Suprapubic skin (tissue), 4 donors: ENCODE measurements at regions not wholly inside any gene's neighbourhood (a gene's known extent, or its start where the extent isn't known, plus 50 kb on each side); places are given as distances from the start of the nearest gene placed in this dataset.

ENCODE experiments used
- DNase-seq, 2 donors: peaks; one replicate each; pipeline ENCODE4 v3.0.0-alpha.2; 2019; ENCODE audit warnings: low spot score in 2 of 2
- H3K27ac ChIP-seq: fragments of 200-600 bp; sonication (generic); one replicate; pipeline ENCODE4 v1.5.1; 2019
- H3K27me3 ChIP-seq: fragments of 200-600 bp; sonication (generic); one replicate; pipeline ENCODE4 v1.5.1; 2019
- H3K36me3 ChIP-seq: fragments of 200-600 bp; sonication (generic); one replicate; pipeline ENCODE4 v1.5.1; 2019
- H3K4me1 ChIP-seq: fragments of 200-600 bp; sonication (generic); one replicate; pipeline ENCODE4 v1.5.1; 2019
- H3K4me3 ChIP-seq: fragments of 200-600 bp; sonication (generic); one replicate; pipeline ENCODE4 v1.5.1; 2019; ENCODE audit warnings: mild to moderate bottlenecking
- H3K9me3 ChIP-seq: fragments of 200-600 bp; sonication (generic); one replicate; pipeline ENCODE4 v1.5.1; 2019
- EP300 ChIP-seq: sonication (generic); formaldehyde crosslinking; IDR thresholded peaks from one replicate; pipeline ENCODE4 v1.6.1; 2017; ENCODE audit warnings: antibody characterized with exemption
- POLR2A ChIP-seq, 2 donors: fragments of 450-650 bp; IDR thresholded peaks; one replicate each; pipeline ENCODE4 v1.6.1; 2017; ENCODE audit warnings: antibody characterized with exemption in 2 of 2, mild to moderate bottlenecking in 2 of 2, moderate library complexity in 2 of 2
- POLR2AphosphoS5 ChIP-seq, 3 donors: sonication (generic); formaldehyde crosslinking; IDR thresholded peaks; one replicate each; pipeline ENCODE4 v1.6.1; 2017; ENCODE audit warnings: antibody characterized with exemption in 3 of 3
- WGBS: methylation state at CpG from one replicate; pipeline ENCODE4 v1.1.5; 2018; 5-methylcytosine and 5-hydroxymethylcytosine counted together
- TF ChIP-seq, protein P1 (sequence below), 2 donors: fragments of 200-600 bp in 1 of 2; fragments of 450-650 bp in 1 of 2; sonication (generic) in 1 of 2; IDR thresholded peaks; one replicate each; pipeline ENCODE4 v1.5.1; 2016 to 2019; ENCODE audit warnings: antibody characterized with exemption in 2 of 2, mild to moderate bottlenecking in 1 of 2, moderate library complexity in 1 of 2

DNA sequence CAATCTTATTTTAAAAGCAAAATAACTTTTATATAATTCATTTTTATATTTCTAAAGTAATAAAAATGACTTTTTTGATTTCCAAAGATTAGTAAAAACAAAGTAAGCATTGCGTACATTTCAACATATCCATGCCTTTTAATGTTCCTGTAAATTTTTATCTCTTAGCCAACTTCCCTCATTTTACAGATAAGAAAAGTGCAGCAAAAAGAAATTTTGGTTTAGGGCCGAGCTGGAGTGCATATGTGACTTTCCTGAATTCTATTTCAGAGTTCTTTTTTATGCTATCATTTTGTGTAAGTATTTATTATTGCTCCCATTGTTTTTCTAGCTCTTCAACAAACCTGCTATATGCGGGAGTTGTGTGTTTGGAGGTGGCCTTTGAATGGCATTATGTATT, 195.3 kb downstream of the NHLRC3 start:
- H3K4me1 ChIP-seq, result no peaks in the 10 kb centered on the region
- no peak overlapping the region for H3K4me3 ChIP-seq
- no peaks in the 10 kb centered on the region for H3K27me3 ChIP-seq
- 85% methylated on average over 3 of the region's 3 CpGs for WGBS
- no peaks in the 10 kb centered on the region for H3K36me3 ChIP-seq
- no peak for DNase-seq
- H3K9me3 ChIP-seq, result no peaks in the 10 kb centered on the region
- H3K27ac ChIP-seq, result no peak overlapping the region
- TF ChIP-seq, protein P1, sequence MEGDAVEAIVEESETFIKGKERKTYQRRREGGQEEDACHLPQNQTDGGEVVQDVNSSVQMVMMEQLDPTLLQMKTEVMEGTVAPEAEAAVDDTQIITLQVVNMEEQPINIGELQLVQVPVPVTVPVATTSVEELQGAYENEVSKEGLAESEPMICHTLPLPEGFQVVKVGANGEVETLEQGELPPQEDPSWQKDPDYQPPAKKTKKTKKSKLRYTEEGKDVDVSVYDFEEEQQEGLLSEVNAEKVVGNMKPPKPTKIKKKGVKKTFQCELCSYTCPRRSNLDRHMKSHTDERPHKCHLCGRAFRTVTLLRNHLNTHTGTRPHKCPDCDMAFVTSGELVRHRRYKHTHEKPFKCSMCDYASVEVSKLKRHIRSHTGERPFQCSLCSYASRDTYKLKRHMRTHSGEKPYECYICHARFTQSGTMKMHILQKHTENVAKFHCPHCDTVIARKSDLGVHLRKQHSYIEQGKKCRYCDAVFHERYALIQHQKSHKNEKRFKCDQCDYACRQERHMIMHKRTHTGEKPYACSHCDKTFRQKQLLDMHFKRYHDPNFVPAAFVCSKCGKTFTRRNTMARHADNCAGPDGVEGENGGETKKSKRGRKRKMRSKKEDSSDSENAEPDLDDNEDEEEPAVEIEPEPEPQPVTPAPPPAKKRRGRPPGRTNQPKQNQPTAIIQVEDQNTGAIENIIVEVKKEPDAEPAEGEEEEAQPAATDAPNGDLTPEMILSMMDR (IDR thresholded peaks at IDR 0.05), result no peak
- TF ChIP-seq EP300 (no peak), POLR2A (IDR thresholded peaks at IDR 0.05) (no peak), POLR2AphosphoS5 (IDR thresholded peaks at IDR 0.05) (no peak)

DNA sequence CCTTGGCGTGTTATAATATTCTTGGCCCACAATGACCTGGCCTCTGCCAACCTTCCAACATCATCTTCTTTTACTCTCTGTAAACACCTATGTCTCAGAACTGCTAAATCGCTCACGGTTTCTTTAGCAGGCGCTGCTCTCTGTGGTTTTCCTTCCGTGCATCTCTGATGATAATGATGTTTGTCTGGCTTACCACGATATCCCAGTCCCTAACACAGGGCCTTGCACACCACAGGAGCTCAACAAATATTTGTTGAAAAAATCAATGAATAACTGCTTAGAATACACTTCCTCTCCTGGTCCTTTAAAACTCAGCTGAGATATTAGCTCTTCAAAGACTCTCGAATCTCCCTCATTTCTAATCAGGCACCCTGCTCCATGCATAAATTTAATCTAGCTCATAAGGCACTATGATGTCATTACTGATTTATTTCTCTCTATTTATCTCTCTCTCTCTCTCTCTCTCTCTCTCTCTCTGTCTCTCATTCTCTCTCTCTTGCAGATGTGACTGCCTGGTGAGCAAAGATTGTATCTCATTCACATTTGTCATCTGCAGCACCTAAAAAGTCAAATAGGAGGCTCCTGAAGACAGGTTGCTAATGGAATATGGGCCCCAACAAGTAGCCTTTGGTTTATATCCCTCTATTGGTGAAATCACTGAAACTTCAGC, 206.4 kb downstream of the NHLRC3 start:
- Histone ChIP-seq H3K9me3 (no peaks in the 10 kb centered on the region), H3K27ac (no peak overlapping the region), H3K4me1 (no peaks in the 10 kb centered on the region), H3K36me3 (no peaks in the 10 kb centered on the region), H3K27me3 (no peaks in the 10 kb centered on the region), H3K4me3 (no peak overlapping the region)
- no peak for TF ChIP-seq EP300
- TF ChIP-seq POLR2AphosphoS5 (IDR thresholded peaks at IDR 0.05), result no peak
- TF ChIP-seq POLR2A (IDR thresholded peaks at IDR 0.05), result no peak
- TF ChIP-seq, protein P1 (IDR thresholded peaks at IDR 0.05), result no peak
- DNase-seq, result no peak
- 74% methylated on average over 7 of the region's 7 CpGs for WGBS

DNA sequence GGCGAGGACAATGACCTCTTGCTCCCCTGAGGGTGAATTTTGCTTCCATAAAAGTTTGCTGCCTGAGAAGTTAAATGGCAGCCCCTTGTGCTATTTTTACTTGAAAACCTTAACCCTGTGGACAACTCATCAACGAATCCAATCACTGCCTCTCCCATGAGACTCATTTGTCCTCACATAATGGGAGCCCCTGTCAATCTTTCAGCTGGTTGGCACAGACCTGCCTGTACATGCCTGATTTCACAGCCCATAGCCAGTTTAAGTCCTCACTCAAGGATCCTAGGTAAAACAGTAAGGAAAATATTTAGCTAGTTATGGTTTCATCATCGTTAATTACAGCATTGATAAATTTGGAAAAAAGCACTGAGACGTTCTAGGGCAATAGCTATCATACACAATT, 207.4 kb downstream of the NHLRC3 start:
- TF ChIP-seq POLR2AphosphoS5 (IDR thresholded peaks at IDR 0.05) (no peak), EP300 (no peak), POLR2A (IDR thresholded peaks at IDR 0.05) (no peak)
- TF ChIP-seq, protein P1 (IDR thresholded peaks at IDR 0.05), result no peak
- Histone ChIP-seq H3K27ac (no peak overlapping the region), H3K27me3 (no peaks in the 10 kb centered on the region), H3K4me1 (no peaks in the 10 kb centered on the region), H3K36me3 (no peaks in the 10 kb centered on the region), H3K9me3 (no peaks in the 10 kb centered on the region), H3K4me3 (no peak overlapping the region)
- DNase-seq, result no peak
- 70% methylated on average over 4 of the region's 4 CpGs for WGBS

DNA sequence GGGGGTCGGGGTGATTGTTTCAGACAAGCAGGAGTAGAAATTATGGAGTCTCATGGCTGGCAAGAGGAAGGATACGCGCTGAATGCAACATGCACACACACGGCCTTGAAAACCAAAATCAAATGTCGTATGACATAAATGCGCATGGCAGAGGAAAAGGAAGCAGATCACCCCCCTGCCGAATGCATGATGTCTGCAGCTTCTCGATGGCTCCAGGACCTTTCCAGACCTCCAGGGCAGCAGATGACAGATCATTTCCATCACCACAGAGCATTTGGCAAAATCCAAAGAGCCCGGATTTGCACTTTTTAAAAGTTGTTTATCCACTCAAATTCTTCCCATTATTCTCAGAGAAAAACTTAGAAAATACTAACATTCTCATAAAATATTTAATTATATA, 211.7 kb downstream of the NHLRC3 start:
- Histone ChIP-seq H3K27ac (no peak overlapping the region), H3K9me3 (no peaks in the 10 kb centered on the region), H3K36me3 (no peaks in the 10 kb centered on the region), H3K4me1 (no peaks in the 10 kb centered on the region), H3K4me3 (no peak overlapping the region), H3K27me3 (no peaks in the 10 kb centered on the region)
- TF ChIP-seq, protein P1 (IDR thresholded peaks at IDR 0.05), result no peak
- TF ChIP-seq POLR2A (IDR thresholded peaks at IDR 0.05) (no peak), POLR2AphosphoS5 (IDR thresholded peaks at IDR 0.05) (no peak), EP300 (no peak)
- 69% methylated on average over 9 of the region's 9 CpGs for WGBS
- DNase-seq, result no peak

DNA sequence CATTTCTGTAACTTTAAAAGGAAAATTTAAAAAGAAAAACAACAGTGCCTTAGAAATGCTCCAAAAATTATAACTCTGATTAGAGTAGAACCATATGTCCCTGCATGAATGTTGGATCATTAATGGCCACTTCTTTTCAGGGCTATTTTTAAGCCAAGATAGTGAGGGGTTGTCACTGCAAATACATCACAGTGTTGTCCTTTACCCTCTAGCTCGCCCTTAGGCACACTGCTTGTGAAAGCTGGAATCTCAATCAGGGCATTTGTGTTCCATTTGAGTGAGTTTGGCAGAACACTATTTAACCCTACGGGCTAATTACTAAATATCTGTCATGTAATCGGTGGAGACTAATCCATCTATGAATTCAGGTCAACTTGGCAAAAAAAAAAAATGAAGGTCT, 212.2 kb downstream of the NHLRC3 start:
- Histone ChIP-seq H3K9me3 (no peaks in the 10 kb centered on the region), H3K4me3 (no peak overlapping the region), H3K27me3 (no peaks in the 10 kb centered on the region), H3K36me3 (no peaks in the 10 kb centered on the region), H3K4me1 (no peaks in the 10 kb centered on the region), H3K27ac (no peak overlapping the region)
- TF ChIP-seq, protein P1 (IDR thresholded peaks at IDR 0.05), result no peak
- TF ChIP-seq EP300, result no peak
- TF ChIP-seq POLR2AphosphoS5 (IDR thresholded peaks at IDR 0.05), result no peak
- TF ChIP-seq POLR2A (IDR thresholded peaks at IDR 0.05), result no peak
- WGBS, result 49% methylated on average over 3 of the region's 3 CpGs
- no peak for DNase-seq
